Keratinocyte (primary cell): ENCODE measurements at regions not wholly inside any gene's neighbourhood (a gene's known extent, or its start where the extent isn't known, plus 50 kb on each side); places are given as distances from the start of the nearest gene placed in this dataset.

ENCODE experiments used
- EZH2 ChIP-seq: IDR thresholded peaks from one replicate; pipeline ENCODE4 v1.6.1; 2012; ENCODE audit warnings: inconsistent platforms, mild to moderate bottlenecking, low read length, moderate library complexity
- TF ChIP-seq, protein P1 (sequence below), 3 experiments: IDR thresholded peaks in 1 of 3; conservative IDR thresholded peaks in 1 of 3; optimal IDR thresholded peaks in 1 of 3; 2 replicates in 2 of 3; 3 replicates in 1 of 3; pipeline versions ENCODE3 to v1.5.1; 2011; ENCODE audit warnings: low read length in 3 of 3, mild to moderate bottlenecking in 3 of 3, moderate library complexity in 2 of 3, control low read depth in 1 of 3, inconsistent platforms in 1 of 3; ENCODE audit not compliant: insufficient read depth in 2 of 3; ENCODE audit errors: extremely low read depth in 1 of 3

DNA sequence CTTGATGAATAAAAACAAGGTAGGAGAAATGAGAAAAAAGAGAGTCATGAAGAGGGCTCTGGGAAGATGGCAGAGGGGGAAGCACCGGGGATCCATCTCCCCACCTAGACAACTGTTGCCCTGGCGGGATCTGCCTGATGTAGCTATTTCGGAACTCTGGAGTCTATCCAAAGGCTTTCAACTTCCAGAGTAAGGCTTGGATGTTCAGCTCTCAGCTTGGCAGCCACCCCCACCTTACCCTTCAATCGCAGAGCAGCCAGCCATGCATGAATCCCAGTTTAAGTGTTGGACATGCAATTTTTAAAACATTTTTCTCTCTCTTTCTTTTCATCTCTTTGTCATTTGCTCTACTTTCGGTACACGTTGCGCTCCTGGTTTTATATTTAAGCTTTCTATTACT is 275.9 kb upstream of the EXOC2 start:
- TF ChIP-seq, protein P1, sequence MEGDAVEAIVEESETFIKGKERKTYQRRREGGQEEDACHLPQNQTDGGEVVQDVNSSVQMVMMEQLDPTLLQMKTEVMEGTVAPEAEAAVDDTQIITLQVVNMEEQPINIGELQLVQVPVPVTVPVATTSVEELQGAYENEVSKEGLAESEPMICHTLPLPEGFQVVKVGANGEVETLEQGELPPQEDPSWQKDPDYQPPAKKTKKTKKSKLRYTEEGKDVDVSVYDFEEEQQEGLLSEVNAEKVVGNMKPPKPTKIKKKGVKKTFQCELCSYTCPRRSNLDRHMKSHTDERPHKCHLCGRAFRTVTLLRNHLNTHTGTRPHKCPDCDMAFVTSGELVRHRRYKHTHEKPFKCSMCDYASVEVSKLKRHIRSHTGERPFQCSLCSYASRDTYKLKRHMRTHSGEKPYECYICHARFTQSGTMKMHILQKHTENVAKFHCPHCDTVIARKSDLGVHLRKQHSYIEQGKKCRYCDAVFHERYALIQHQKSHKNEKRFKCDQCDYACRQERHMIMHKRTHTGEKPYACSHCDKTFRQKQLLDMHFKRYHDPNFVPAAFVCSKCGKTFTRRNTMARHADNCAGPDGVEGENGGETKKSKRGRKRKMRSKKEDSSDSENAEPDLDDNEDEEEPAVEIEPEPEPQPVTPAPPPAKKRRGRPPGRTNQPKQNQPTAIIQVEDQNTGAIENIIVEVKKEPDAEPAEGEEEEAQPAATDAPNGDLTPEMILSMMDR (optimal IDR thresholded peaks at IDR 0.05 in 1 of 3, IDR thresholded peaks at IDR 0.05 in 1 of 3, conservative IDR thresholded peaks at IDR 0.05 in 1 of 3; ENCODE audit: extremely low read depth in 1 of 3, insufficient read depth in 2 of 3, low read length in 3 of 3) = no peak
- TF ChIP-seq EZH2 = no peak
